Neural cell (in vitro differentiated cells): ENCODE measurements at regions not wholly inside any gene's neighbourhood (a gene's known extent, or its start where the extent isn't known, plus 50 kb on each side); places are given as distances from the start of the nearest gene placed in this dataset.

Source experiments
- EZH2 ChIP-seq: fragments of 200-600, 300-800 bp; shearing (Covaris generic), sonication (generic); IDR thresholded peaks from 2 replicates; pipeline ENCODE4 v1.6.1; 2014; ENCODE audit warnings: antibody characterized with exemption, low read length, borderline replicate concordance, mild to moderate bottlenecking; ENCODE audit not compliant: insufficient read depth, poor library complexity, severe bottlenecking
- POLR2AphosphoS5 ChIP-seq: IDR thresholded peaks from 2 replicates; pipeline ENCODE4 v1.6.1; 2012
- RAD21 ChIP-seq: fragments of 450-650 bp; conservative IDR thresholded peaks from 2 replicates; pipeline ENCODE4 v1.6.1; 2014; ENCODE audit warnings: antibody characterized with exemption, mild to moderate bottlenecking, moderate library complexity
- TAF1 ChIP-seq: IDR thresholded peaks from 2 replicates; pipeline ENCODE4 v1.6.1; 2012; ENCODE audit warnings: low read depth
- TF ChIP-seq, protein P1 (sequence below): fragments of 450-650 bp; IDR thresholded peaks from 2 replicates; pipeline ENCODE4 v1.5.1; 2014; ENCODE audit warnings: antibody characterized with exemption, mild to moderate bottlenecking, moderate library complexity; ENCODE audit not compliant: poor library complexity, severe bottlenecking

DNA sequence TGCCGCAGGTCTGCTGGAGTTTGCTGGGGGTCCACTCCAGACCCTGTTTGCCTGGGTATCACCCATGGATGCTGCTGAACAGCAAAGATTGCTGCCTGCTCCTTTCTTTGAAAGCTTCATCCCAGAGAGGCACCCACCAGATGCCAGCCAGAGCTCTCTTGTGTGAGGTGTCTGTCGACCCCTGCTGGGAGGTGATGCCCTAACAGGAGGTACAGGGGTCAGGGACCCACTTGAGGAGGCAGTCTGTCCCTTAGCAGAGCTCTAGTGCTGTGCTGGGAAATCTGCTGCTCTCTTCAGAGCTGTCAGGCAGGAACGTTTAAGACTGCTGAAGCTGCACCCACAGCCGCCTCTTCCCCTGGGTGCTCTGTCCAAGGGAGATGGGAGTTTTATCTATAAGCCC lies 162.7 kb downstream of the NAF1 start:
- TF ChIP-seq, protein P1, sequence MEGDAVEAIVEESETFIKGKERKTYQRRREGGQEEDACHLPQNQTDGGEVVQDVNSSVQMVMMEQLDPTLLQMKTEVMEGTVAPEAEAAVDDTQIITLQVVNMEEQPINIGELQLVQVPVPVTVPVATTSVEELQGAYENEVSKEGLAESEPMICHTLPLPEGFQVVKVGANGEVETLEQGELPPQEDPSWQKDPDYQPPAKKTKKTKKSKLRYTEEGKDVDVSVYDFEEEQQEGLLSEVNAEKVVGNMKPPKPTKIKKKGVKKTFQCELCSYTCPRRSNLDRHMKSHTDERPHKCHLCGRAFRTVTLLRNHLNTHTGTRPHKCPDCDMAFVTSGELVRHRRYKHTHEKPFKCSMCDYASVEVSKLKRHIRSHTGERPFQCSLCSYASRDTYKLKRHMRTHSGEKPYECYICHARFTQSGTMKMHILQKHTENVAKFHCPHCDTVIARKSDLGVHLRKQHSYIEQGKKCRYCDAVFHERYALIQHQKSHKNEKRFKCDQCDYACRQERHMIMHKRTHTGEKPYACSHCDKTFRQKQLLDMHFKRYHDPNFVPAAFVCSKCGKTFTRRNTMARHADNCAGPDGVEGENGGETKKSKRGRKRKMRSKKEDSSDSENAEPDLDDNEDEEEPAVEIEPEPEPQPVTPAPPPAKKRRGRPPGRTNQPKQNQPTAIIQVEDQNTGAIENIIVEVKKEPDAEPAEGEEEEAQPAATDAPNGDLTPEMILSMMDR: no peak
- TF ChIP-seq RAD21: no peak
- no peak for TF ChIP-seq TAF1
- no peak for TF ChIP-seq POLR2AphosphoS5
- TF ChIP-seq EZH2: no peak
